ENCODE measurements at regions not wholly inside any gene's neighbourhood (a gene's known extent, or its start where the extent isn't known, plus 50 kb on each side); places are given as distances from the start of the nearest gene placed in this dataset.

GRCh38 chr18:38887671-38888020 is 1322.0 kb upstream of the CELF4 start:
- no peak overlapping the region for H3K27ac ChIP-seq (ENCODE audit: low read depth, low read length)
- no peak overlapping the region for H3K4me2 ChIP-seq (ENCODE audit: low read depth, low read length, poor library complexity, severe bottlenecking)
- H4K20me1 ChIP-seq (ENCODE audit: low read depth, low read length) = no peaks in the 10 kb centered on the region
- H3K36me3 ChIP-seq (ENCODE audit: low read length) = no peaks in the 10 kb centered on the region
- no peaks in the 10 kb centered on the region for H3K27me3 ChIP-seq (ENCODE audit: low read length)
- H3F3A ChIP-seq (ENCODE audit: insufficient read depth) = no peaks in the 10 kb centered on the region
- no peaks in the 10 kb centered on the region for H3K9me3 ChIP-seq (ENCODE audit: insufficient read depth, low read length)
- H3K9me2 ChIP-seq (replicated peaks; ENCODE audit: insufficient read depth, low read length) = no peaks in the 10 kb centered on the region
- TF ChIP-seq CTCF (IDR thresholded peaks at IDR 0.05; ENCODE audit: insufficient read depth, low read length, poor library complexity, severe bottlenecking) (no peak), EZH2phosphoT487 (conservative IDR thresholded peaks at IDR 0.05; ENCODE audit: low read length) (no peak)
- H2AFZ ChIP-seq (ENCODE audit: low read depth, low read length, severe bottlenecking) = no peak overlapping the region
- H3K4me3 ChIP-seq (ENCODE audit: insufficient read depth, low read length, poor library complexity, severe bottlenecking) = no peak overlapping the region
- no peak overlapping the region for H3K9ac ChIP-seq (ENCODE audit: low read length)
- H3K79me2 ChIP-seq (ENCODE audit: insufficient read depth, low read length) = no peaks in the 10 kb centered on the region

- Histone ChIP-seq H3K4me3 (ENCODE audit: insufficient read depth, low read length, poor library complexity, severe bottlenecking) (no peak overlapping the region), H3K36me3 (ENCODE audit: low read length) (no peaks in the 10 kb centered on the region), H3F3A (ENCODE audit: insufficient read depth) (no peaks in the 10 kb centered on the region), H3K9me3 (ENCODE audit: insufficient read depth, low read length) (no peaks in the 10 kb centered on the region), H3K27ac (ENCODE audit: low read depth, low read length) (no peak overlapping the region), H3K27me3 (ENCODE audit: low read length) (no peaks in the 10 kb centered on the region), H4K20me1 (ENCODE audit: low read depth, low read length) (no peaks in the 10 kb centered on the region), H3K79me2 (ENCODE audit: insufficient read depth, low read length) (no peaks in the 10 kb centered on the region), H2AFZ (ENCODE audit: low read depth, low read length, severe bottlenecking) (no peak overlapping the region), H3K9ac (ENCODE audit: low read length) (no peak overlapping the region), H3K9me2 (replicated peaks; ENCODE audit: insufficient read depth, low read length) (no peaks in the 10 kb centered on the region), H3K4me2 (ENCODE audit: low read depth, low read length, poor library complexity, severe bottlenecking) (no peak overlapping the region)
- TF ChIP-seq EZH2phosphoT487 (conservative IDR thresholded peaks at IDR 0.05; ENCODE audit: low read length) (no peak), CTCF (IDR thresholded peaks at IDR 0.05; ENCODE audit: insufficient read depth, low read length, poor library complexity, severe bottlenecking) (no peak)
Measured at GRCh38 chr18:38886861-38887670, 1321.5 kb upstream of the CELF4 start.

GRCh38 chr18:38886235-38886634 is 1320.6 kb upstream of the CELF4 start:
- no peaks in the 10 kb centered on the region for H3K9me3 ChIP-seq (ENCODE audit: insufficient read depth, low read length)
- H2AFZ ChIP-seq (ENCODE audit: low read depth, low read length, severe bottlenecking) = no peak overlapping the region
- no peaks in the 10 kb centered on the region for H3K9me2 ChIP-seq (replicated peaks; ENCODE audit: insufficient read depth, low read length)
- no peak overlapping the region for H3K4me3 ChIP-seq (ENCODE audit: insufficient read depth, low read length, poor library complexity, severe bottlenecking)
- H3K27ac ChIP-seq (ENCODE audit: low read depth, low read length) = no peak overlapping the region
- H3K79me2 ChIP-seq (ENCODE audit: insufficient read depth, low read length) = no peaks in the 10 kb centered on the region
- H3K27me3 ChIP-seq (ENCODE audit: low read length) = no peaks in the 10 kb centered on the region
- TF ChIP-seq CTCF (IDR thresholded peaks at IDR 0.05; ENCODE audit: insufficient read depth, low read length, poor library complexity, severe bottlenecking) (no peak), EZH2phosphoT487 (conservative IDR thresholded peaks at IDR 0.05; ENCODE audit: low read length) (no peak)
- H3K36me3 ChIP-seq (ENCODE audit: low read length) = no peaks in the 10 kb centered on the region
- no peak overlapping the region for H3K9ac ChIP-seq (ENCODE audit: low read length)
- no peak overlapping the region for H3K4me2 ChIP-seq (ENCODE audit: low read depth, low read length, poor library complexity, severe bottlenecking)
- H3F3A ChIP-seq (ENCODE audit: insufficient read depth) = no peaks in the 10 kb centered on the region
- no peaks in the 10 kb centered on the region for H4K20me1 ChIP-seq (ENCODE audit: low read depth, low read length)

Data from SU-DHL-6 (cell line).